Fibroblast of villous mesenchyme (primary cell): ENCODE measurements at regions not wholly inside any gene's neighbourhood (a gene's known extent, or its start where the extent isn't known, plus 50 kb on each side); places are given as distances from the start of the nearest gene placed in this dataset.

Experiments
- DNase-seq: peaks from one replicate; pipeline ENCODE4 v3.0.0-alpha.2; 2010; ENCODE audit warnings: low read depth
- H3K4me3 ChIP-seq: 2 replicates; pipeline ENCODE4 v1.5.1; 2011; ENCODE audit warnings: low read depth, mild to moderate bottlenecking, low read length
- CTCF ChIP-seq: IDR thresholded peaks from 2 replicates; pipeline ENCODE4 v1.5.1; 2012; ENCODE audit warnings: low read depth, mild to moderate bottlenecking, low read length; ENCODE audit not compliant: insufficient read depth

- no peak for DNase-seq
- H3K4me3 ChIP-seq, result no peak overlapping the region
- no peak for TF ChIP-seq CTCF
Observed at GRCh38 chr2:237012004-237012403, 73.7 kb upstream of the COPS8 start.

GRCh38 chr2:237012577-237013267 is 73.0 kb upstream of the COPS8 start:
- DNase-seq, result peak; percentile 83
- no peak overlapping the region for H3K4me3 ChIP-seq
- TF ChIP-seq CTCF, result no peak

- H3K4me3 ChIP-seq, result no peak overlapping the region
- no peak for DNase-seq
- TF ChIP-seq CTCF, result no peak
Observed at GRCh38 chr2:237016121-237016915, 69.4 kb upstream of the COPS8 start.

- no peak for TF ChIP-seq CTCF
- no peak for DNase-seq
- no peak overlapping the region for H3K4me3 ChIP-seq
Observed at GRCh38 chr2:237020090-237020489, 65.6 kb upstream of the COPS8 start.

- H3K4me3 ChIP-seq, result no peak overlapping the region
- no peak for TF ChIP-seq CTCF
- no peak for DNase-seq
Observed at GRCh38 chr2:237022533-237022932, 63.2 kb upstream of the COPS8 start.

GRCh38 chr2:237024255-237024654 is 61.4 kb upstream of the COPS8 start:
- no peak for TF ChIP-seq CTCF
- DNase-seq, result no peak
- H3K4me3 ChIP-seq, result no peak overlapping the region
